HG03442 (cell line): ENCODE measurements at regions not wholly inside any gene's neighbourhood (a gene's known extent, or its start where the extent isn't known, plus 50 kb on each side); places are given as distances from the start of the nearest gene placed in this dataset.
A peak's percentile ranks its signal among the peaks of the same experiment; 100 is the strongest.

Experiments
- ATAC-seq: cut with Tn5 transposase; IDR thresholded peaks from one replicate; pipeline ENCODE4 v1.9.1; 2021; ENCODE audit warnings: mild to moderate bottlenecking, moderate library complexity; ENCODE audit not compliant: unreplicated experiment

DNA sequence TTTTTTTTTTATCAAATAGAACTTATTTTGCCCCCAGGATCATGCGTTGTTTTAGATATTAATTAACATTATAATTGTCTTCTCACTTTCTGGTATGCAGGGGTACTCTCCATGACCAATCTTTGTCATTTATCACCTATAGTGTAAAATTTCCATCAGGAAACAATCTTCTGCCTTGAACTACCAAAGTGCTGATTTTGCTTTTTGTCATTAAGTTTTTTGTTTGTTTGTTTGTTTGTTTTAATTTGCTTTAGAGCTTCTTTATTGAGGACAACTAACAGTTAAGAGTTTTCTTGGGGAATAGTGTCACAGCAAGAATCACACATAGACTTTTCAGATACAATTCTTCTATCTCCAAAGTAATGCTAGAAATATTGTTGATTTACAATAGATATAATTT is 171.2 kb upstream of the PRPS1L1 start:
- ATAC-seq = no peak

DNA sequence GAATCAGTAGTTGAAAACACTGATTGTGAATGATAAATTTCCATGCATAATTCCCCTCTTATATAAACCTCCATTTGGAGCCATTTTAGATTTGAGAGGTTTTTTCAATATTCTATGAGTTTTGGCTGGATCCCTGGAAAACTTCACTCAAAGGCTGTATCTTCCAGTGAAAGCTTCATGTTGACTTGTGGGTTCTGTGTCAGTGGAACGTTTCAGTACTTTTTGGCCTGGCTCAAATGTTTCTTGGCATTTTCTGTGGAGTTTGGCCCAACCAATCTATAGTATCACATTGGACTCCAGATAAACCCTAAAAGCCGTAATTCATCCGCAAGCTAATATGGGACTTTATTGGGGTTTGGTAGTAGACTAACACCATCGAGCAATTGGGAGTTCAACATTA is 172.6 kb upstream of the PRPS1L1 start:
- no peak for ATAC-seq

DNA sequence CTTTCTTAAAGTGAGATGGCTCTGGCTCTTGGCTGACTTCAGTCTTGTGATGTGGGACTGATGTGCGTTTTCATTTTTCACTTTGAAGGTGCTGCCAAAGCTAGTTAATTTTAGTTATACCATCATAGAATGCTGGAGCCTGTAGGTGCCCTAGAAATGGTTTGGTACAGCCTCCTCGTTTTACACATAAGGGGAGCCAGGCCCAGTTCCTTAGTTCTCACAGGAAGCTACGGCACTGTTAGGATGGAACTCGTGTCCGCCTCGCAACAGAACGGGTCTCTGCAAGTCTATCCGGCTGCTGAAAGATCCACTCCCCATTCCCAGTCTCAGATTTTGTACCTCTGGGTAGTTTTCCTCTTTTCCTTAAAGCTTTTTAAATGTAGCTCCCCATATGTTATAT is 173.2 kb upstream of the PRPS1L1 start:
- ATAC-seq = no peak

DNA sequence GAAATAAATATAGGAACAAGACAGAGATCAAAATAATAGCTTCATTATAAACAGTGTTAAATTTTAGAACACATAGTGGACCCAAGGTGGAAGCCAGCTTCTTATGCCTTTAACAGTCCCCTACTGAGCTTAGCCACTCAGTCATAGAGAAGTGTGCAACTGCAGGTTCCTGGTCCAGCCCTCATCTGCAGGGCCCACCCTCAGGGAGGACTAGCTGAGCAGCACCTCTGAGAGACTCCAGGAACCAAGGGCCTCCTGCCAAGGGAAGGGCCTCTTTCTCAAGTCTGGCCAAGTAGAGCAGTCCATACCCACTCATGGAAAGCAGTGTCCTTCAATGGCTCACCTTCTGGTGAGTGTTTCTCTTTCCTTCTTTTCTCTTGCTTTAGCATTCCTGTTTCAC is 173.7 kb upstream of the PRPS1L1 start:
- ATAC-seq = no peak

DNA sequence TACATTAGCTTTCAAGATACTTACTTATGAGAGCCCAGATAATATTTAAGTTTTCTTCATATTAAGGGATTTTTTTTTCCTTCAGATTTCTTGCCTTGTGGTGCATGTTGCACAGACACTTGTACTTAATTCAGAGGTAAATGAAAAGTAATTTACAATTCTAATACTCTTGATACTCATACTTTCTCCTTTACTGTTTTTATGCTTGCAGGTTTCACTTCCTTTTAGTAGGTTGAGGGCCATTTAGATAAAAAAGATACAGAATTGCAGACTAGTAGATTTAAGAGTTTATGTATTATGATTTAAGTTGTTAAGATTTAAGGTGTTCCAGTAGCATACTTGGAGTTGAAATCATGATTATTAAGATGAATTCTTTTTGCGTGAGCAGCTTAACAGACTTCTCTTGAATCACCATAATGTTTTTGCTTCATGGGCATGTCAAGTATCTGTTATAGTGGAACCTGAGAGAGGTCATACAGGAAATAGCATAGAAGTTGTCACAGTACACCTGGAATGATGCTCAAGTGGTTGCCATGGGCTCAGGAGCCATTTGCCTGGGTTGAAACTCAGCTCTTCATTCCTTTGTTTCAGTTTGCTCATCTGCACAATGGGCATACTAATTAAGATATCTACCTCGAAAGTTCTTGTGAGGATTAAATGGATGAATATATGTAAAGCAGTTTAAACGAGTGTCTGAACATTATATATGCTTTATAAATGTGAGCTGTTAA is 174.8 kb upstream of the PRPS1L1 start:
- ATAC-seq = no peak

DNA sequence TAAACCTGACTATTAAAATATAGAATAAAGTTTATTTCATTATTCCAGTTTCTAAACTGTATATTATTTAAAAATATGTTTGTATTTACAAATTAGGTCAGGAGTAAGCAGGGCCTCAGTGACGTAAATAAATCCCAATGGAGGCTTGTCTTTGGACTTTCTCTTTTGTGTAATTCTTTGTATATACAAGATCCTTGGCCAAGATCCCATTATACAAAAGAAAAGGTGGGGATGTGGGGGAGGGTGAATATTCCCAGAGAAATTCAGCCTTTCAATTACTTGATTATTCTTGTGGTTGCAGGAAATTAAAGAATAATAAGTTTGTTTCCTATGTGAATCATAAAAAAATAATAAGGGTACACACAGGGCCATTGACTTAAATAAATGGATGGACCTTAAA is 178.7 kb upstream of the PRPS1L1 start:
- no peak for ATAC-seq

DNA sequence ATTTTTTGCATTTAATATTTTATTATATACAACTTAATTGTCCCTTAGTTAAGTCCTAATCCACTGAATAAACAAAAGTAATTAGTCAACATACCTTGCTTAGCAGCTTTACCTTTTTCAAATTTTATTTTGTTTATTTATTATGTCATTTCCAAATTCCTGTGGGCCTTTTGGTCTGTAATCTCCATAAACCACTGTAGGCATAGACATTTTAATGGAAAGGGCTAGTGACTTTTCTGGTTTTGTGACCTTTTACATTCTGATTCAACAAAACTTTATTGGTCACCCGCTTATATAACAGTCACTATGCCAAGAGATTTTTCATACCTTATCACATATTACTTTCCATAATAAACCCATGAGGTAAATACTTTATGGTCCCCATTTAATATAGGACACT is 181.3 kb upstream of the PRPS1L1 start:
- no peak for ATAC-seq

DNA sequence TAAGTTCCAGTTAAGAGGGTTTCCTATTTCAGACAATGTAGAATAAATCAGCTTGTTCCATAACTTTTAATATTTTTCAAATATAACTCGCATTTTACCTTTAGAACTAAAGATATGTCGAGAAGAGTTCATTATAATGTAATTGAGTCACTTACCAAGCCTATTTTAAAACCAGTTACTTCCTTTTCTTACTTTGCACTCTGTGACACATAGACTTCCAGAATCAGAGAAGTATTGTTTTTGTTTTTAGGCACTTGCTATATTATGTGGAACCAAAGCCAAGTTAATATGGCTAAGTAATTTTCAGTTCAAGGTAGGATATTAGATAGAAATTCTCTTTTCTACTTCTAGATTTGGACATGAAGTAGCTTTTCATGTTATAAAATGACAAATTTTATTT is 182.7 kb upstream of the PRPS1L1 start:
- no peak for ATAC-seq

DNA sequence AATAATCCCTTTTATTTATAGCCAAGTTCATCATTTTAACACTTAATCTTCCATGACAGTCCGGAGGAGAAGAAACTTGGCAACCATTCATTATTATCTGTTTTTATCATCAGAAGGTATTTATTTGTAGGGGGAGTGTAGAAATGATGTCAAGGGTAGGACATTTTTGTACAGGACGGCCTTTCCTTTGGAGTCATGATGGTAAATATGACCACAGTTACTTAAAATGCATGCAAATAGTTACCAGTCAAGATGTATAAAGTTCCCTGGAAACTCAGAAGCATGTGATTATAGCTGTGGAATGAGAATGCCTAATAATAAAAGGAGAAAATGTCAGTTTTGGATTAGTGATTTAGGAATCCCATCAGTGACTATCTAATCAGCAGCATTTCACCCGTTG is 183.1 kb upstream of the PRPS1L1 start:
- ATAC-seq = no peak

DNA sequence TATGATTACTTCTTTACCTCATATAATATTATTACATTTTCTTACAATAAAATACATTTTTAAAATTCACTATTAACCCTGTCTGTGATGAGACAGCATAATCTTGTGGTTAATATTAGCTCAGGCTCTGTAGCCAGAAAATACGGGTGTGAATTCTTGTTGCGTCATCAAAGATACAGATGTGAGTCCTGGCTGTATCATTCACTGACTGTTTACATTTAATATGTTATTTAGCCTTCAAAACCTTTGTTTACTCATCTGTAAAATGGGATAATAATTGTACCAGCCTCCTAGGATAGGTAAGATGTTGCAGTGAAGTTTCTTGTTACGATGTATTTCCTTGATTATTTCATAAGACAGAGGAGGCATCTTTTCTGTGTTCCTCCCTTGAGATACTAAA is 184.7 kb upstream of the PRPS1L1 start:
- no peak for ATAC-seq

DNA sequence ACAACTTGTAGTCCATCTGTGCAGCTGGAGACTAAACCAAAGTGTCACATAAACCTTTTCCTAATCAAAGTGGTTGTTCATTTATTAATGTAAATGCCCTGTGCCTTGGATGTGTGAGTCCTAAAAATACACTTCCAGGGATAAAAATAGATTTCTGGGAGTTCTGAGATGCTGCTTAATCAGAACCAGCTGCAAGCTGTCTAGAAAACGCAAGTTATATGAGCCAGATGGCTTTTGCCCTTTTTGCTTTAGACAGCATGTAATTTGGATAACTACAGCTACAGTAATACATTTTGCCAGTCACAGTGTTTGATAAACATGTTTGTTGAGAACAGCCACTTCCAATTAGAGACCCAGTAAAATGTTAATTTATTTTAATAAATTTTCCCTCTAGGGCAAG is 185.1 kb upstream of the PRPS1L1 start:
- no peak for ATAC-seq

DNA sequence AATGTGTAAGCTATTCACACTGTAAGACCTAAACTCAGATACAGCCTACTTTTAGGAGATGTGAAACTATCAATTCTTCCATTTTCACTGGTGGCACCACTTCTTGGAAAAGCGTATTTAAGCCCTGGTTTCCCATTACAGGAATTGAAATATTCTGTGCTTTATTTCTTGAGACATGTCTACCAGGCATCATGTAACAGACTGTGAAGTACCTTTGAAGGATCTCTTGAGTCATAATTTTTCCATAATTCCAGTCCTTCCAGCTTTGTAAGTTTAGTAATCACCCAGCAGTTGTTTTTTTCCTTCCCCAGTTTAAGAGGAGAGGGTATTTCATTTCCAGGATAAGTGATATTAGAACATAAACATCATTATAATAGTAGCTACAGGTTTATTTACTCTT is 186.0 kb upstream of the PRPS1L1 start:
- ATAC-seq = no peak

DNA sequence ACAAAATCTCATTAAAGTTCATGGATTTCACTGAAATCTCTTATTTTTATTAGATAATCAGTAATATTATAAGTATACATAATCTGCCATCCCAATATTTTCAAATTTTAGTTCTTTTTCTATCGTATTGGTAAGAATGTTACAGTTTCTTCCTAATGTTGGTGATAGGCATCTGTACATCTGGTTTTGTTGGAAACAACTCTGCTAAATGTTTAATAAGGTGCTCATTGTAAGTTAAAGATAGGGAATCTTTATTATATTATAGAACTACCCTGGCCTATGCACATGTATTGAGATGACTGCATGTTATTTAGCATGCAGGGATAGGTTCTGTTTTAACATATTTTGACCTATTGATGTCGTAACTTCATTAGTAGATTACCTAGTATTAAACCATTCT is 188.6 kb upstream of the PRPS1L1 start:
- no peak for ATAC-seq

DNA sequence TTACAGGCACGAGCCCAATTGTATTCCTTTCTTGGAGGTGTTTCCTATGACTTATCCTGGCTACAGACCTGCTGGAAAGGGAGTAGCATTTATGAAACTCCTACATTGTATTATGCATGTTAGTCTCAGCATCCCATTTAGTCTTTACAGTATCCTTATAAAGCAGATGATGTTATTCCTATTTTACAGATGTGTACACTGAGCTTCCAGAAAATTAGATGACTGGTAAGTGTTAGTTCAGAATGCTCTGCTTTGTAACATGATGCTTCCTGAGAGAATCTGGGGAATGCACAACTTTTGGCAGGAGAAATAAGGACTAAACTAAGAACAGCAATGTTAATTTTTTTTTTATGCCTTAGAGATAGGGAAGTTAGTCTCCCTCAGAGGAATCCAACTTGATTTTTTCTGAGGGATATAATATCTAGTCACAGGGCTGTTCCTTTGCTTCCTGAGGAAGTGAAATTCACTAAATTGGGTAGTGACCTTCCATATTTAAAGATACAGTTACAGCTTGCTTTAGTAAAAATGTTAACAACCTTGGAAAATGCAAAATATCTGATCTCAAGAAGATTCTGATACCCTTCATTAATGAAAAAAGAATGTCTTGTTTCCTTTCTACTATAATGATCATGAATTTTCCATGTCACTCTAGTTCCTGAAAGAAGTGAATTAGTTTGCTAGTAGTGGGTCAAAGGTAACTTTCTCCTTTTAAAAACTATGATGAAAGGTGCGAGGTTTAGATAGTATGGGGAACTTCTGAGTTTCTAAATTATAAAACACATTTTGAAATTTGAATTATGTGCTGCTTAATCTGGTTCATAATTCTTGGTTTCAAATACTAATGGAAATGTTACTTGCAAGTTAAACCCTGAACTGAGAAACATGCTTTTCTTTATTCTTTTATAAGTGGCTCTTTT is 194.0 kb upstream of the PRPS1L1 start:
- ATAC-seq = no peak

DNA sequence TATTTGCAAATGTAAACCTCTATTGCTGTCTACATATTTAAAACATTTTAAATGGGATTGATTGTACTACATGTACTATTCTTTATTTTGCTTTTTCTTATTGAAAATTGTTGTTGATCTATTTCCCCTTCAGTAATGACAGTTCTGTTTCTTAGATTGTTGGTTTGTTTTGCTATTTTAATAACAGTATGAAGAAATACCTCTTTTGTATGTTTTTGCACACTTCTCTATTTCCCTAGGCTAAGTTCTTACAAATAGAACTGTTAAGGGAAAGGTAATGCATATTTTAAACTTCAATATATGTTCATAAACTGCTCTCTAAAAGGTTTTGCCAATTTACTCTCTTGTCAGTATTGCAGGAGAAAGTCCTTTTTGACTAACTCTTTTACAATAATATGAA is 195.0 kb upstream of the PRPS1L1 start:
- no peak for ATAC-seq

DNA sequence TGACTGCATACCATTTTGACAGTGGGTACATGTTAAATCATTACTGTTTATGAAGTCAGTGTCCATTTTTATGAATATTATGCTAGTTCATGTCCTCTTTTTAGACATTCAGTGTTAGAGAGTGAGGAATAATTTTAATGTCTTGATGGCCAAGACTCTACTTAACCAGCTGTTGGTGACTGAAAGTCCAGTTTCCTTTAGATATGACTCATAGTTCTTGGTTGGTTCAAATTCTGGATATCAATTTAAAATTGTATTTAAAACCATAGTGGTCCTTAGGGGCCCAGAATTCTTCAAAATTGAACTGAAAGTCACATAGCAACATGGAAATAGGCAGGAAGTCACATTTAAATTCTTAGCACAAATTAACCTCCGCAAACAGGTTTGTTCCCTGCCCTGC is 196.5 kb upstream of the PRPS1L1 start:
- no peak for ATAC-seq

DNA sequence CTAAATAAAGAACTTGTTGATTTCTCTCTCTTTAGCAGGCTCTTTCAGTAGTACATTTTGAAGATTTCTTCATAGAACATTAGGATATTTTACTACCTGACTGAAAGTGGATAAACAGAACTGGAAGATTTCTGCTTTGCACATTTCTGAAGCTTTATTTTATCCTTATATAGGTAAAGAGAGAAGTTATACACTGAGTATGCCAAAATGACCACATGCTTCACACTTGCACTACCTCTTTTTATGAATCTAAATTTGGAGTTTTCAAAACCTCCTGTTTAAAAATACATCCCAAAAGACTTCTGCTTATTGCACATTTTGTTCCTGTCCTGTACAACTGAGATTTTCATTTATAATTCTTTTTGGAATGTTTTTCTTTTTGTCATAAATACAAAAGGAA is 197.4 kb upstream of the PRPS1L1 start:
- ATAC-seq = peak; percentile 54

DNA sequence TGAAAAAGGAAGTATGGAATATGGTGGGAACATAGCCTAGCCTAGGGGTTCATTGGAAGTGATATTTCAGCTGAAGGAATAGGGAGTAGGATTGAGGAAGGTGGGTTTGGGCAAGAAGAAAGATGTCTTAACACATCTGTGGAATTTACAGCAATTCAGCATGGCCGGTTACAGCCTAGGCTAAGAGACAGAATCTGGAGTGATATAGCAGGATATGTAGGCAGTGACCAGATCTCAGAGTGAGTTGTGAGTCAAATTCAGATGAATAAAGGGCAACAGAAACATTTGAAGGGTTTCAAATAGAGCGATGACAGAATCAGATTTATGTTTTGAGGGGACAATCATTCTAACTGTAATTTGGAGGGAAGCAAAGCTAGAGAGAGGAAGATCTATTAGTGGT is 199.0 kb upstream of the PRPS1L1 start:
- ATAC-seq = no peak

DNA sequence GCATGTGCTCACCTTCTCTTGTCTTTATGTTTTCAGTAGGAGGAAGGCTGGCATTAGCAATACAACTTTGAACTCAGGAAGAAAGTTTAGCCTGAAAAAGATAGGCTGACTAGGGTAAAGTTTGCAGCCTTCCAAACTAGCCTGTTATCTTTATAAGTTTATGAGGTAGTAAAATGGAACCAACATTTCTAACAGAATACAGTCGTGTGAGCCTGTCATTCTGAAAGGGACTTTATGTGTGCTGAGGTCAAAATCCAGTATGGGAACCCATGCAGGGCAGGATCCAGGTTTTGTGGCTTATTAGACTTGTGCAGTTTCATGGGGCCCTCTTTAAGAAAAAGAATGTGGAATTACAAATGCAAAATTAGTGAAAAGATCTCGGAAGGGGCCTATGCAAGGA is 201.0 kb upstream of the PRPS1L1 start:
- no peak for ATAC-seq

DNA sequence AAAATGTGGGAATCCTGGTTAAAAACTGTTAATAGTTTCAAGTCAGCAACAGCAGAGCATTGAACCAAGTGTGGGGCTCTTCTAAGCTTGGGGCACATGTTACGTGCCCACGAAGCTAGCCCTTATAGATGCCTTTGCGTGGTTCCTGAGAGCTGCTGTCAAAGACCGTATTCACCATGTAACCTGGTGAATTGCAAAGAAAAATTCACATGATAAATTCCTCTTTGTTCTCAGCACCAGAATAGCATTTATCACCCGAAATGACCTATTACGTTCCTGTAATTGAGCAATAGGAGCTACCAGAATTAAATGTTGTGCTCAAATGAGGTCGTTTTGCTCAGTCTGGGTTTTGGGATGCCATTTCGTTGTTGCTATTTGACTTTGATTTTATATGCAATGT is 202.6 kb upstream of the PRPS1L1 start:
- no peak for ATAC-seq

DNA sequence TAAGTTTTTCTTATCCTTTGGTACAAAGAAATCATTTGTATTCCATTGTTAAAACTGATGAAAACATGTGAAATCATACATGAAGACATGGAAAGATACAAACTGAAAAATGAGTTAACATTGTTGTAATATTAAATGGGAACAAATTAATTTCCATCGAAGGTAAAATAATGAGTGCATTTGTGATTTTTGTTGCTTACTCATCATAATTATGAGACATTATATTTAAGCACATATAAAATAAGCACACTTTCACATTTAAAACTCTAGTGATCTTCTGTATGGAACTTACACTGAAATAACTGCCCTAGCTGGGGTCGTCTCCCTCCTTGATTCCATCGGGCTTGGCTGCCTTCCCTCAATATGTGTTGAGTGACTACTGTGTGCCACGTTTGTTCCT is 204.2 kb upstream of the PRPS1L1 start:
- ATAC-seq = no peak

DNA sequence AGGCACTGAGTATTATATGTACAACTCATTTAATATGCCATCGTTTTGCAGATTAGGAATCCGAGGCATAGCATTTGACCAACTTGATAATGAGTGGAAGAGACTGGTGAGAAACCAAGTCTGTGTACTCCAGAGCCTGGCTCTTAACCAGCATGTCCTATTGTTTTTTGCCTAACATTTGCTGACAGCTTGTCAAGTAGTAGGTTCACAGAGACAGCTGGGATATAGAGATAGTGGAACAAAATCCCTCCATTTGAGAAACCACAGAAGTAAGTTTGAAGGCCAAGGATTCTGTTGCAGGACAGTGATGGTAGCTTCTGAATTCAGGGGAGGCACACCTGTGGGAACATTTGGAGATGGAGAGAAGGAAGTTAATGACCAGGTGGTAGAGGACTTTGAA is 206.9 kb upstream of the PRPS1L1 start:
- no peak for ATAC-seq
